Skin epidermis (tissue), 12 donors: ENCODE measurements at regions not wholly inside any gene's neighbourhood (a gene's known extent, or its start where the extent isn't known, plus 50 kb on each side); places are given as distances from the start of the nearest gene placed in this dataset.
"Not testable (repeated sequence)": the region's sequence is repeated elsewhere in the genome, so short reads cannot be mapped to it uniquely, and the experiment has no call there.

Experiments used
- H3K27ac ChIP-seq, 21 experiments: fragments of 200-600 bp; sonication (generic) in 11 of 21; one replicate each; pipeline ENCODE4 v1.5.0; 2020; ENCODE audit warnings: mild to moderate bottlenecking in 3 of 21, inconsistent platforms in 2 of 21, moderate library complexity in 2 of 21
- H3K4me3 ChIP-seq, 7 experiments: fragments of 200-600 bp; sonication (generic) in 2 of 7; one replicate each; pipeline ENCODE4 v1.5.0; 2020; ENCODE audit warnings: inconsistent platforms in 2 of 7, mild to moderate bottlenecking in 2 of 7, moderate library complexity in 1 of 7

DNA sequence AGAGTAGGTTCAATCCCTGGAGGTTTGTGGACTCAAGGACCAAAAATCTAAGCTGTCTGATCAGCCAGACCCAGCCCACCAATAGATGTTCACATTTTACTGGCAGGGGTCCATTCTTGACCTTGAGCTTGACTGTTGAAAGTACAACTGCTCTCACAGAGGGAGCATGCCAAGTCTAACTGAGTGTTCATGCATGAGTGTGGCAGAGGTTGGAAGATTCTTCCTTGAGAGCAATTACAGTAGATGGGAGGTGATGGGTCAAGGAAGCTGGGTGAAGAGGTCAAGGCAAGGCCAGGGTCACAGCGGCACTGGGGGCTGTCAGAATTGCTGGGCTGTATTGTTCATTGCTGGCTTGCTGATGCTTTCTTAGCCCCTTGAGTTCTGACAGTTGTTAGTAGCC lies 202.8 kb upstream of the SVIL start:
- no peak overlapping the region for H3K27ac ChIP-seq

DNA sequence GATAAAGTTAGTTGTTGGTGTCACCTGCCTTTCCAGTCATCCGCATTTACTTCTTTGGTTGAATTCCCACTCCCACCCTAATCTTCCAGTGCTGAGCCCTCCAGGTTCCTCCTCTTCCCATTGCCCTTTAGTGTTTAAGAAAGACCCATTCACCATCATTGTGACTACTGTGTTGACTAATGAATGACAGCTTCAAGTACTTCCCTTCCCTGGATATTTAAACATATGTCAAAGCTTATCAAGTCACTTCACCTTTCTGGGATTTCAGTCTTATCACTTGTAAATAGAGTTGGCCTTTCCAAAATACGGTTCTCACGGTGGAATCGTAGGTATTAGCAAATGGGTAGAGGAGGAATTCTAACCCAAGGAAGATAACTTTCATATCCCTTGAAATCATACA lies 201.6 kb upstream of the SVIL start:
- Histone ChIP-seq H3K4me3 (no peak overlapping the region), H3K27ac (no peak overlapping the region)

More for the DNA sequence above, 202.8 kb upstream of the SVIL start:
- H3K4me3 ChIP-seq, result no peak overlapping the region

DNA sequence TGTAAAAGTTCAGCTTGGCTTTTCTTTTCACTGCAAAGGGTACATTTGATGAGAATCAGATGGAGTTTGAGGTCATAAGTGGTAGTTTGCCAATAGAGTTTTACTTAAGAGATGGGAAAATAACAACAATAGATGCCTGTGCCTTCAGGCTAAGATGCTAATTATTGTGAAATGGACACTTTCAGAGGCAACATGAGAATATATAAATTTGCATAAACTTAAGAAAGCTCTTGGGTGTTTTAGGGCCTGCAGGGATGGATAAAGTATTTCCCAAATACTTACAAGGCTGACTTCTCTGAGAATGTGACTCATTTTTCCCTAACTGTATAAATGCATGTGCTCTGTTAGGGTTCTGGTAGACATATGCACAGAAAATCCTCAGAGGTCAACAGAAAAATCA lies 200.3 kb upstream of the SVIL start:
- no peak overlapping the region for H3K4me3 ChIP-seq
- H3K27ac ChIP-seq, result peak overlapping the region in 4 of 21 experiments; percentile 14 to 47 (median 39)

DNA sequence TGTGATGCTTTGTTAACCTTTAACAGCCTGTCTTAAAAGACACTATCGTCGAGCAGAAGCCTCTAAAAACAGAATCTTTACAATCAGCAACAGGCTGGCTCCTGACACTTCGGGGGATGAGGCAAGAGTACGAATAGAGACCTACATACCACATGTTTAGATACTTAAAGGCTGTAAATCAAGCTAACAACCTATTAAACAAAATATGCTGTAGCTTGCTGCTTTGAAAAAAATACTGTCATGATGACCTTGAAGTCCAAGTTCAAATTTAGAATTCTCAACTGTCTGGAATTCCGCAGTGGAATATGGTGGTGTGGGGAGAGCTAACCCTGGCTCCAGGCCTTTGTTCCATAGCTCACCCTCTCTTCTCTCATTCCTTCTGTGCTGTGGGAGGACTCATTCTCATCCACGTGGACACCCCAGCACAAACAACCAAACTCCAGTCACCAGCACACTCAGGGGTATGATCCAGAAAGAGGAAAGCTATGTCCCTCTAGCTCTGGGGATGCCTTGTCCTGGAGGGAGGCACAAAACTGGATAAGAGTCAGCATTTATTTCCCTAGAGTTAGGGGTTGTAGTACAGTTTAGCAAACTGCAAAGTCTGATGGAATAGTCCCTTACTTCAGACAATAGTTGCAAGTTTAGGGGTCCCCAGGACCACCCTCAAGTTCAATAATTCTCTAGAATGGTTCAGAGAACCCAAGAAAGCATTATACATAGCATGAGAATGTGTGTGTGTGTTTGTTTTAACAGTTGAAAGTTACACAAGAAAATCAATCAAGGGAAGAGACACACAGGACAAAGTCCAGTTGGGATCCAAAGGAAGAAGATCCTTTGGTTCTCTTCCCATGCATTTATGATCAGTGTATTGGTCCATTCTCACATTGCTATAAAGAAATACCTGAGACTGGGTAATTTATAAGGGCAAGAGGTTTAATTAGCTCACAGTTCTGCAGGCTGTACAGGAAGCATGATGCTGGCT lies 196.1 kb upstream of the SVIL start:
- no peak overlapping the region for H3K27ac ChIP-seq
- H3K4me3 ChIP-seq, result no peak overlapping the region

DNA sequence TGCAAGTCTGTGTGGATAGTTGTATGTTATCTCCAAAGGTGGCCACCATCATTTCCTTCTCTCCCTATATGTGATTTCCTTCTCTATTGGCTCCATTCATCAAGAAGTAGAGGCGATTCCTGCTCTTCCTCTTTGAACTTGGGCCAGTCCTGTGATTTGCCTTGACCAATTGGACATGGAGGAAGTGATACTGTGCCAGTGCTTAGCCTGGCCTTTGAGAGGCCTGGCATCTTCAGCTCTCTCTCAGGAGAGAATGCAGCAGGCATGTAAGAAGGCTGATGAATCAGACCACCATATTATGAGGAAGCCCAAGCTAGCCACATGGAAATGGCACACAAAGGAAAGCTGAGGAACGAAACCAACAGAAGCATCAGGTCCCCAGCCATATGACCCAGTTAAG lies 195.0 kb upstream of the SVIL start:
- Histone ChIP-seq H3K4me3 (no peak overlapping the region), H3K27ac (peak overlapping the region in 2 of 21 experiments; percentile 29 to 47)

DNA sequence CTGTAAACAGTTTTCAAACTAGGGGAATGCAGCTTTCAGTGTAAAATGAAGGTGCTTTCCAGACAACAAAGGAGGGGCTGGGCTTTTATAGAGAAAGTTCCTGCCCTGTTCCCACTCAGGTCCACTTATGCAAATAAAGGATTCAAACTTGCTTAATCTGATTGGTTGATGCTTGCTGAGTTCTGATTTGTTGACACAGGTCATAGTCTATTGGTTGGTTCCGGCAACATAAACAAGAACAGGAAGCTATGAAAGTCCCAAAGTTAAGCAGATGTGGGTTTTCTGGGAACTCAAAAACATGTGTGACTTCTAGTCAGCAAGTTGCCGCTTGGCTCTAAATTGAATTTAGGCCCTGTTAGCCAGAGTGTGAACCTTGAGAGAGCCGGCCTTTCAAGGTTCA lies 194.2 kb upstream of the SVIL start:
- Histone ChIP-seq H3K4me3 (no peak overlapping the region), H3K27ac (peak overlapping the region in 10 of 21 experiments; percentile 1 to 64 (median 46))

DNA sequence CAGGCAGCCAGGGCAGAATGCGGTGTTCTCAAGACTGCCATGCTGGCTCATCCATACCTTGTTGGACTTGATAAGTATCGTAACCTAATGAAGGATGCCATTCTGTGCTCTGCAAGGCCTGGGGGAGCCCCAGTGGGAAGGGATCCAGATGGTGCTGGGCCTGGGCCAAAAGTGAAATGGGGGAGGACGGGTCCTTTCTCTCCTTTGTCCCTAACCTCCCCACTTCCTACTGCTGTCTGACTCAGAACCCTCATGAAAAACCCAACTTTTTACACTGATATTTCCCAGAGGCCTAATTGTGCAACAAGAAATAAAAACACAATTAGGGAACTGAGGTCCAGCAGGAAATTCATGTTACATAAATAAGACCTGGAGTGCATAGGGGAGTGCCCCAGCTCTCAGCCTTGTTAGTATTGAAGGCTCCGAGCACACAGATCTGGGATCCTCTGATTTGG lies 193.7 kb upstream of the SVIL start:
- Histone ChIP-seq H3K4me3 (no peak overlapping the region), H3K27ac (peak overlapping the region in 12 of 21 experiments; percentile 1 to 64 (median 46))

DNA sequence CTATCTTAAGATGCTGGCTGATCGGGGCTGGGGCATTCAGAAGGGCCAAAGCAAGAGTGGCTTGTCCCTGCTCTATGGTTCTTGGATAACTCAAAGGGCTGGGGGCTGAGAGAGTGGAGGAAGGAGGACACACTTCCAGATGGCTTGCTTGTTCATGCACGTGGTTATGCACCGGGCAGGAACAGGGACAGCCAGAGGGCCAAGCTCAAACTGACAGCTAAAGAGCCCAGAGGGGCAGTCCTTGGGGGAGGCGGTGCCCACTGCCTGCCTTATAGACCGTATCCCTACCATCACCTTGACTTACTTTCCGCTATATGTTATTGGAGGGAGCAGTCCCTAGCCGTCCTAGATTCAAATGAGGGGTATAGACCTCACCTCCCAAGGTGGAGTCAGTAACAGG lies 192.7 kb upstream of the SVIL start:
- Histone ChIP-seq H3K4me3 (no peak overlapping the region), H3K27ac (peak overlapping the region in 13 of 21 experiments; percentile 0 to 64 (median 47))

DNA sequence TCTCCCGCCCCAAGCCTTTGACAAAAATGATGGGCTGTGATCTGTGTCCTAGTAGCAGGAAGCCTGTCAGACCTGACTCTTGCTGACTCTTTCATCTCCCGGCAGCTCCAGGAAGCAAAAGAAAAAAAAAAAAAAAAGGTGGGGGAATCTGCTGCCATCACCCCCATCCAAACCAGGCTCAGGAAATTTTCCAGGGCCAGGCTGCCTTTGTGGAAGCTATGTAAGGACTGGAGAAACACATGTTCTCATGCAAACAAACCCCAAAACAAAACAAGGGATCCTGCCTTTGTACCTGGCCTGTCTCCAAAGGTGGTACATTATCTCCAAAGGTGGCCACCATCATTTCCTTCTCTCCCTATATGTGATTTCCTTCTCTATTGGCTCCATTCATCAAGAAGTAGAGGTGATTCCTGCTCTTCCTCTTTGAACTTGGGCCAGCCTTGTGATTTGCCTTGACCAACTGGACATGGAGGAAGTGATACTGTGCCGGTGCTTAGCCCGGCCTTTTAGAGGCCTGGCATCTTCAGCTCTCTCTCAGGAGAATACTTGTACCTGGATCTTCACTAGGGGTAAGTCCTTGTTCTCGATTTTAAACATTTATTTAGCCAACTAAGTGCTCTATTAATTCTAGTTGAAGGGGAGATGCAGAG lies 192.2 kb upstream of the SVIL start:
- no peak overlapping the region for H3K4me3 ChIP-seq
- peak overlapping the region in 14 of 21 experiments; percentile 0 to 63 (median 46) for H3K27ac ChIP-seq

DNA sequence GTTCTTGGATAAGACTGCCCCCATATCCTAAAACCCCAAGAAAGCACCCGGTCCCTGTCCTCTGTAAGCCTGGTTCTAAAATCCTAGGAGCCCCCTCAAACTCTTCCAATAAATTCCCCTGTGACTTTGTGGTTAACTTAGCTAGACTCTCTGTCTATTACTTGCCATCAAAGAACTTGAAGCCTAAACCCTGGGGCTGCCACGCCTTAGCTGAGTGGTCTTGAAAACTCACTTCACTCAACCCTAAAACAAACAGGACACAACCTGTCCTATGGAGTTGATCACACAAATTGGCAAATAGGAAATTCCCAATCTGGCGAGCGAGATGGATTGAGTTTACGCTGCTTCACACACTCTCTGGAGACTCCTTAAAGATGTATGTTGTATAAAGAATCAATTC lies 191.4 kb upstream of the SVIL start:
- Histone ChIP-seq H3K27ac (peak overlapping the region in 10 of 21 experiments; percentile 18 to 63 (median 50)), H3K4me3 (no peak overlapping the region)

DNA sequence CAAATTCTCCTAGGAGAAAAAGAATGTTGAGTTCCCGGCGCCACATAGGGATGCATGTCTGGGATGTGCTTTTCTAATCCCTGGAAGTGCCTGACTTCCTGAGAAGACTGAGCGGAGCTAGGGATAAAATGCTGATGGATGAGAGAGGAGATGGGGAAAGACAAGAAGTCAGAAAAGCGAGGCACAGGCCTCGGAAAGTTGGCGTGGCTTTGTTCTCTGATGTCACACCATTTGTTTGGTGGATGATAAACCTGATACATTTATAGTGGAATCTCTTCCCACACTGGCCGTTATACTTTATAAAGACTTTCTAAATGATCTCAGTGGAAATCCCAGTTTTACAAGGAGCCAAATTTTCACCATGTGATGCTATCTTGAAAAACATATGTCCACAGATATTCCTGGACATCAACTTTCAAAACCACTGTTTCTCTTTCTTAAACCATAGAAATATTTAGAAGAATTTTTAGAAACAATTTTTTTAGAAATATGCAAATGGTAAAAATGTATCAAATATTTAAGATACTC lies 188.8 kb upstream of the SVIL start:
- Histone ChIP-seq H3K27ac (no peak overlapping the region), H3K4me3 (no peak overlapping the region)

DNA sequence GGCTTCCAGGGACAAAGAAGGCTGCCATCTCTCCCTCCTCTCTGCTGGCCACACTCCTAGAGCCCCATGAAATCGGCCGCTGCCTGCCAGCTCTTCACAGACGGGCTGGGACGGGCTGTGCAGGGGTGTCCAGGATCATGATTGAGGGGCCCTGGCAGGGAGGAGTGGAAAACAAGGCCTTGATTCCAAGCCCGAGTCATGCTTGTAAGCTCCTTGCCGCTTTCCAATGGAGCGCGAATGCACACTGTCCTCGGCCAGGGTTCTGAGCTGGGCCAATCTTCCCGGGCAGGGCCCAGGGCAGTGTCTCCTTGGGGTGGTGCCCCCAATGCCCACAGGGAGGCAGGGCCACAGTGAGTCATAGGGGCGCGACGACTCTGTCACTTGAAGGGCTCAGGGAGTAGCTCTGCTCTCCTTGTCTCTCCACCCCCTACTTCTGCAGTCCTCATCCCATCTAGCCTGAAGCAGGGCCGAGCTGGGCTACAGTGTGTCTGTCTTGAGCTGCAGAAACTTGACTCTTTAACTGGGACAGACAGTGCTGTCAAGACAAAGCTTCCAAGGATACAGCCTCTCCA lies 186.2 kb upstream of the SVIL start:
- peak overlapping the region in 6 of 21 experiments; percentile 8 to 41 (median 26) for H3K27ac ChIP-seq
- no peak overlapping the region for H3K4me3 ChIP-seq

DNA sequence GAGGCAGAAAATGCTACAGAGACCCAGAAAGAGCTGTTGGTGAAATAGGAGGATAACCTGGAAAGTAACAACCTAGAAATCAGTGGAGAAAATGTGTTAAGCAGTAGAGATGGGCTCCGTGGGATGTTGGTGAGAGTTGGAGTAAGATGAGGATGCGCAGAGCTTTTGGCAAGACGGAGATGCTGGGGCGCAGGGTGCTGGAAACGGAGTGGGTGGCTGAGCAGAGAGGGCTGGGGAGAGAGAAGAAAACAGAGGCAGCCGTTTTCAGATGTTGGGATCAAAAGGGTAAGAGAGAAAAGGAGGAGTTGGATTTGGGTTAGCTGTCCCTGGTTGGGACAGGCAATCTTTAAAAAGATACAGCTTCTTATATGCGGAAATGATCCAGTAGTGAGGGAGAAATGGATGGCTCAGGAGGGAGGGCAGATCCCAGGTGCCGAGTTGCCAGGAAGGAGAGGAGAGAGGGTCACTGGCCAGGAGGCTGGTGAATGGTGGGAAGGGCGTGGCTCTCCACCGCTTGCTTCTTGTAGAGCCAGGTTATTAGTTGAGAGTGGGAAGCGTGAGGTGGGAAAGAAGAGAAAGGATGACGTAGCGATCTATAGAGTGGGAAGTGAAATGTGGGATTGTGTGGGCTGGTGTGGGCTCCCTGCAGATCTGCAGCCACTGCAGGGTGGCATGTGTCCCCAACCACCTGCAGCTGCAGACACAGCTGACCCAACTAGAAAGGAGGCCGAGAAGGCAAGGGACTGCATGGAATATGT lies 182.2 kb upstream of the SVIL start:
- no peak overlapping the region for H3K4me3 ChIP-seq
- no peak overlapping the region for H3K27ac ChIP-seq

DNA sequence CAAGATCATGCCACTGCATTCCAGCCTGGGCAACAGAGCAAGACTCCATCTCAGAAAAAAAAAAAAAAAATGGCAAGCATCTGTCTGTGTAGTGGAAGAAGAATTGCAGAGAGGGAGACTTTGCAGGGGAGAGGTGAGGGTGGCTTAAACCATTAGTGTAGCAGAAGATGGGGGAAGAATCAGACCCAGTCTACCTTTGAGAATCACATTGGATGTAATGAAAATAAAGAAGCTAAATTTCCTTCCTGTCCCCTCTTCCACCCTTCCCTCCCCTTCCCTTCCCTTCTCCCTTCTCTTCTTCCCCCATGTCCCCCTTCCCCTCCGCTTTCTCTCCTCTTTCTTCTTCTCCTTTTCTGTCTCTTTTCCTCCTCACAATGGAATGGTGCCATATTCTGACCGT lies 180.8 kb upstream of the SVIL start:
- Histone ChIP-seq H3K4me3 (no peak overlapping the region), H3K27ac (no peak overlapping the region)

DNA sequence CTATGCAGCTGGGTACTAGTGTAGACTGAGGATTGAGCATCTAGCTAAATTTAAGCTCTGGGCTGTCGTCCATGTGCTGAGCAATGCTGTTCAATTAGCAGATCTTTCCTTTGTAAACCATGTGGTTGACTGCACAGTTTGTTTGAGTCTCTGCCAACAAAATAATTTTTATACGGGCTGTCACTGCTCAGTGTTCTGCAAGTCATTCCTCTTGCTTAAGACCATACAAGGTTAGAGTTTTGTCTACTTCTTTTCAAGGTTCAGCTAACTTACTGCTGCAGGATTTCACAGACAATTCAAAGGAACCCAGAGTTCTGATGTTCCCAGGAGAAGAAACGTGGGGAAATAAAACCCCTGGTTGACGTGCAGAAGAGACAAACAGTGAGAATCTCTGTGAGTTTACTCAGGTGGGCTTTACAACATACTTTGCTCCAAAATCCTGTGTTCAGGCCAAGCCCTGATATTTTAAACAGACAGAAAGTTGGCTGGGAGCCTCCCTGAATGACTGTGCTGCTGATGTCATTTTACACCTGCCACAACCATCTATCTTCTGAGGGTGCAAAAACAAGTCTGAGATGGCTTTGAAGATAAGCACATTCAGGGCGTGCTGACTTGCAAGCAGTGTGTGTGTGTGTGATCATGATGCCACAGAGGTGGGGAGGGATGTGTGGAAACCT lies 177.1 kb upstream of the SVIL start:
- peak overlapping the region in 10 of 21 experiments; percentile 5 to 63 (median 32) for H3K27ac ChIP-seq
- no peak overlapping the region for H3K4me3 ChIP-seq

DNA sequence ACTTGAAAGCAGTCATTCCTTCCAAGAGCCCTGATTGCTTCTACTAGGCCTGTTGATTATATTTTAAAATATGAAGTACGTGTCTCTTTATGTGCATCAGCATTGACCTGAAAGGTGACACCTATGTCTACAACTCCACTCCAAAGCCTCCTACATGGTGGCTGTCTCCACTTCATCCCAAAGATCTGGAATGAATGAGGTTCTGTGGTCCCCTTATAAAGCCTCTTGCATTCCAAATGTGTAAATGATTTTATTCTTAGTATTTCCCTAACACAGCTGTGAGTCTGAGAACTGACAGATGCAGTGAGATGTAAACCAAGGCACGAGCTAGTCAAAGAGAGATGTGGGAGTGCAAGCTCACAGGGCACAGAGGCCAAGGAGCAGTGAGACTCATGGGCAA lies 176.0 kb upstream of the SVIL start:
- H3K4me3 ChIP-seq, result no peak overlapping the region
- H3K27ac ChIP-seq, result no peak overlapping the region

DNA sequence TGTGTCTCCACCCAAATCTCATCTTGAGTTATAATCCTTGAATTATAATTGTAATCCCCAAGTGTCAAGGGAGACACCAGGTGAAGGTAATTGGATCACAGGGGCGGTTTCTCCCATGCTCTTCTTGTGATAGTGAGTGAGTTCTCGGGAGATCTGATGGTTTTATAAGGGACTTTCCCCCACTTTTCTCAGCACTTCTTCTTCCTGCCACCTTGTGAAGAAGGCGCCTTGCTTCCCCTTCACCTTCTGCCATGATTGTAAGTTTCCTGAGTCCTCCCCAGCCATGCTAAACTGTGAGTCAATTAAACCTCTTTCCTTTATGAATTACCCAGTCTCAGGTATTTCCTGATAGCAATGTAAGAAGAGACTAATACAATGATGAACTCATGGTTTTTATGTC lies 175.5 kb upstream of the SVIL start:
- not testable (repeated sequence) for H3K4me3 ChIP-seq, H3K27ac ChIP-seq

DNA sequence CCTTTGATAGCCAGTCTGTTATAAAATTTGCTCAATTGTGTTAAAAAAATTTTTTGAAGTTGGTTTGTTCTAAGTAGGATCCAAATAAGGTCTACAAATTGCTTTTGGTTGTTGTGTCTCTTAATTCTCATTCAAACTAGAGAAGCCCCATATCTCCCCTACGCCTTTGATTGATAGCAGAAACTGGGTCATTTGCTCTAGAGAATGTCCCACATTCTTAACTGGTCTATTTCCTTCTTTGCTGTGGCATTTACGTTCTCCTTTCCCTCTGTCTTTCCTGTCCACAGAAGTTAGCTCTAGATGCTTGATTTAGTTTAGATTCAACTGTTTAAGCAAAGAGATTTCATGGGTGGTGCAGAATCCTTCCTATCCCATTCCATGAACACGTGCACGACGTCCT lies 174.6 kb upstream of the SVIL start:
- H3K27ac ChIP-seq, result no peak overlapping the region
- H3K4me3 ChIP-seq, result no peak overlapping the region
